T-helper 17 cell (primary cell): ENCODE measurements at regions not wholly inside any gene's neighbourhood (a gene's known extent, or its start where the extent isn't known, plus 50 kb on each side); places are given as distances from the start of the nearest gene placed in this dataset.
"Not testable (repeated sequence)": the region's sequence is repeated elsewhere in the genome, so short reads cannot be mapped to it uniquely, and the experiment has no call there.

Experiments
- ATAC-seq: fragments of 150-1000 bp; cut with Tn5 transposase; 2 replicates; pipeline ENCODE4 v1.10.0; 2021; ENCODE audit warnings: mild to moderate bottlenecking, moderate library complexity
- DNase-seq, 3 donors: peaks; one replicate each; pipeline versions ENCODE4 v3.0.0 to v3.0.0-alpha.2; 2020 to 2021
- H3K9me3 ChIP-seq: one replicate; pipeline ENCODE4 v1.7.0; 2013; ENCODE audit warnings: low read length, mild to moderate bottlenecking; ENCODE audit not compliant: control insufficient read depth, poor library complexity, severe bottlenecking
- H3K27ac Mint-ChIP-seq: one replicate; pipeline ENCODE4 v1.8.0; 2022; ENCODE audit warnings: mild to moderate bottlenecking, moderate library complexity, mixed read lengths
- H3K27me3 Mint-ChIP-seq: one replicate; pipeline ENCODE4 v1.8.0; 2022; ENCODE audit warnings: mixed read lengths
- H3K36me3 Mint-ChIP-seq: one replicate; pipeline ENCODE4 v1.8.0; 2022; ENCODE audit warnings: low read depth, mixed read lengths
- H3K4me1 Mint-ChIP-seq: one replicate; pipeline ENCODE4 v1.8.0; 2022; ENCODE audit warnings: mild to moderate bottlenecking, mixed read lengths
- H3K4me3 Mint-ChIP-seq: one replicate; pipeline ENCODE4 v1.8.0; 2022; ENCODE audit warnings: mild to moderate bottlenecking, moderate library complexity, mixed read lengths

DNA sequence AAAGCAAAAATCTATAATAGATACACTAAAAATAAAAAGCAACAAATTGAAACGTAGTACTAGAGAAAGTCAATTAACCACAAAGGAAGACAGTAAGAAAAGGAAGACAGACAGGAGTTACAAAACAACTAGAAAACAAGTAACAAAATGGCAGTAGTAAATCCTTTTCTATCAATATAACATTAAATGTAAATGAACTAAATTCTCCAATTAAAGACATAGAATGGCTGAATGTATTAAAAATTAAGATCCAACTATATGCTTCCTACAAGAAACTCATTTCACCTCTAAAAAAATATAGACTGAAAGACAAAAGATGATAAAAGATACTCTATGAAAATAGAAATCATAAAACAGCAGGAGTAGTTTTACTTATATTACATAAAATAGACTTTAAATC, 79.1 kb downstream of the CTH start:
- H3K9me3 ChIP-seq, result no peaks in the 10 kb centered on the region
- Mint-ChIP-seq H3K27me3 (peaks cover 16% of the 10 kb centered on the region), H3K36me3 (peaks cover 6% of the 10 kb centered on the region), H3K4me1 (no peaks in the 10 kb centered on the region), H3K4me3 (no peak overlapping the region), H3K27ac (no peak overlapping the region)
- DNase-seq (no peak), ATAC-seq (no peak)

DNA sequence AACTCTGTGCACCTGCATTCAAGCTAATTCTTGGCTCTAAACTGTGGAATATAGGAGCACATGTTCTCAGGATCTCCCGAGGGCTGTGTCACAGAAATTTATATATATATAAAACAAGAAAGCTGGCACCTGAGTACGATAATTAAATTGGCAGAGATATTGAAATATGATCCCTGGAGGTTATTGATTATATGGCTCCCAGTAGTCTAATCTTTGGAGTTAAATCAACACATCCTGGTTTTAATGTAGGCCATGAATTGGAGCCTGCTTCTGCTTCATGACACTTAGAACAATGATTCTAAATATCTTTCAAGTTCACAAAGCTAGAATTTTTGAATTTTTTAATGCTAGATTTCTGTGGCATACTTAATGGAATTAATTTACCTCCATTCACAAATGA, 84.3 kb downstream of the CTH start:
- no peak overlapping the region for H3K4me3 Mint-ChIP-seq
- ATAC-seq, result no peak
- no peaks in the 10 kb centered on the region for H3K36me3 Mint-ChIP-seq
- DNase-seq, result no peak
- no peaks in the 10 kb centered on the region for H3K4me1 Mint-ChIP-seq
- H3K9me3 ChIP-seq, result no peaks in the 10 kb centered on the region
- H3K27ac Mint-ChIP-seq, result no peak overlapping the region
- peaks cover 11% of the 10 kb centered on the region for H3K27me3 Mint-ChIP-seq

DNA sequence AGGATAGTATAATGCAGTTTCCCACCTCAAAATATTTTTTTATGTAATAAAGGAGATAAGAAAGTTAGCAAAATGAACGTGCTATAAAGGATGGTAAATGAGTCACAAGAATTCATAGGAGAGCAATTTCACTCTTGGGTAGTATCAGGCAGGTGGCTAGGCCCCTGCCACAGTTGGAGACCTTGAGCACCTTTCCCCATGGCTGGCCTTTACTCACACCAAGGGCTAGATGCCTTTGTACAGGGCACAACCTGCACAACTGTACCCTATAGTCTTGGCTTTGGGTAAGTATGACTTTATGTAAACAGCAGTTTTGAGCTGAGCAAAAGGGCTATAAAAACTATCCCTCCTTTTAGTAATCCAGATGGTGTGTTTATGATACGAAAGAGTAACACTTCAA, 85.1 kb downstream of the CTH start:
- no peak overlapping the region for H3K4me3 Mint-ChIP-seq
- H3K27ac Mint-ChIP-seq, result no peak overlapping the region
- H3K9me3 ChIP-seq, result no peaks in the 10 kb centered on the region
- H3K36me3 Mint-ChIP-seq, result no peaks in the 10 kb centered on the region
- ATAC-seq (no peak), DNase-seq (no peak)
- H3K27me3 Mint-ChIP-seq, result peaks cover 11% of the 10 kb centered on the region
- H3K4me1 Mint-ChIP-seq, result no peaks in the 10 kb centered on the region

DNA sequence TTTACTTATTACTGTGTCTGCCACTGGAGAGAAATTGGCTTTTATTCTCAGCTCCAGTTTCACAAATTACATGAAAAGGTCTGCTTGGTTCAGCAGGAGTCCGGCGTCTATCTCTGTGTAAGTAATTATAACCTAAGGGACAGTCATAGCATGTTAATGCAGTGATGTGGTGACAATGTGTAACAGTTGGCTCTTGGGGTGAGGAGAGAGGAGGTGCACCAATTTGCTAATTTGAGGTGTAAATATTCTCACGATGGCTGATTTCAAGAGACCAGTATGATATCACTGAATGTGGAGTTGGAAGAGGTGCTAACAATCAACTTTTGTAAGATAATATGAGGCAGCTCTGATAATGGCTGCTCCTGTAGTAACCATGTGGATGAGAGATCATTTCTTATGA, 86.1 kb downstream of the CTH start:
- Mint-ChIP-seq H3K36me3 (no peaks in the 10 kb centered on the region), H3K27ac (no peak overlapping the region), H3K4me1 (no peaks in the 10 kb centered on the region), H3K4me3 (no peak overlapping the region), H3K27me3 (peaks cover 11% of the 10 kb centered on the region)
- ATAC-seq (no peak), DNase-seq (no peak)
- no peaks in the 10 kb centered on the region for H3K9me3 ChIP-seq

DNA sequence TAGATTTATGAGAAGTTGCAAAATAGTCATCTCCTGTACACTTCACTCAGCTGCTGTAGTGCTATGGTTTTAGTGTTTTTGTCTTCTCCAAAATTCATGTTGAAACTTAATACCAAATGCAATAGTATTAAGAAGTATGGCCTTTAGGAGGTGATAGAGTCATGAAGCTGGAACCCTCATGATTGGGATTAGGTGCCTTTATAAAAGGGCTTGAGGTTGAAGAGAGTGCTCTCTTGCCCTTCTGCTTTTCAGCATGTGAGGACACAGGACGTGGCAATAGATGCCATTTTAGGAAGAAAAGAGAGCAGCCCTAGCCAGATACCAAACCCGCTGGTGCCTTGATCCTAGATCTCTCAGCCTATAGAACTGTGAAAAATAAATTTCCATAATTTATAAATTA, 87.6 kb downstream of the CTH start:
- no peaks in the 10 kb centered on the region for H3K4me1 Mint-ChIP-seq
- H3K27me3 Mint-ChIP-seq, result peaks cover 15% of the 10 kb centered on the region
- DNase-seq, result no peak
- H3K27ac Mint-ChIP-seq, result no peak overlapping the region
- no peak overlapping the region for H3K4me3 Mint-ChIP-seq
- ATAC-seq, result no peak
- no peaks in the 10 kb centered on the region for H3K36me3 Mint-ChIP-seq
- no peaks in the 10 kb centered on the region for H3K9me3 ChIP-seq

DNA sequence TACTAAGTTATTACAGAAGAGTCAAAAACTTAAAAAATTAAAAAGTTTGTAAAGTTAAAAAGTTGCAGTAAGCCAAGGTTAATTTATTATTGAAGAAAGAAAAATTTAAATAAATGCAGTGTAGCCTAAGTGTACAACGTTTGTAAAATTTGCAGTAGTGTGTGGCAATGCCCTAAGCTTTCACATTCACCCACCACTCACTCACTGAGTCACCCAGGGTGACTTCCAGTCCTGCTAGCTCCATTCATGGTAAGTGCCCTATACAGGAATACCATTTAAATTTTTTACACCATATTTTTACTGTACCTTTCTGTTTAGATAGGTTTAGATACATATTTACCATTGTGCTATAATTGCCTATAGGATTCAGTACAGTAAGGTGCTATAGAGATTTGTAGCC, 88.6 kb downstream of the CTH start:
- H3K4me1 Mint-ChIP-seq, result no peaks in the 10 kb centered on the region

DNA sequence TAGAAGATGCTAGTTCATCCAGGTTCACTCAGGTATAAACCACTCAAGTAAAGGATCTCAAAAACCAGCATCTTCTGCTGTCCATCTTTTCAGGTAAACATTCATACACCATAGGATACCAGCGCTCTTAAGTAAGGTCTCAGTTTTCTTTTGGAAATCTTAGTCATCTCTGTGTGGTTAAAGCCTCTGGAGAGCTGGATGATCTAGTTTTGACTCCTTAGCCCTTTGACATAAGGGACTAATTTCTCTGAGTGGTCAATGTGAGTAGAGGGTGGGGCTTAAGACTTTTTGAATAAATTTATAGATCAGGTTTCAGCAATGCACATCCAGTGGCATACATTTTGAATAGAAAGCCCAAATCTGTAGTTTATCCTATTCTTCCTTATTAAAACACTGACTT, 92.3 kb downstream of the CTH start:
- DNase-seq (no peak), ATAC-seq (no peak)
- Mint-ChIP-seq H3K36me3 (peaks cover 2% of the 10 kb centered on the region), H3K4me3 (no peak overlapping the region), H3K27ac (no peak overlapping the region), H3K27me3 (peaks cover 22% of the 10 kb centered on the region), H3K4me1 (no peaks in the 10 kb centered on the region)
- no peaks in the 10 kb centered on the region for H3K9me3 ChIP-seq

More for the DNA sequence above, 88.6 kb downstream of the CTH start:
- DNase-seq, result no peak
- no peaks in the 10 kb centered on the region for H3K9me3 ChIP-seq
- ATAC-seq, result no peak
- no peak overlapping the region for H3K27ac Mint-ChIP-seq
- H3K27me3 Mint-ChIP-seq, result peaks cover 18% of the 10 kb centered on the region
- H3K36me3 Mint-ChIP-seq, result no peaks in the 10 kb centered on the region
- no peak overlapping the region for H3K4me3 Mint-ChIP-seq

DNA sequence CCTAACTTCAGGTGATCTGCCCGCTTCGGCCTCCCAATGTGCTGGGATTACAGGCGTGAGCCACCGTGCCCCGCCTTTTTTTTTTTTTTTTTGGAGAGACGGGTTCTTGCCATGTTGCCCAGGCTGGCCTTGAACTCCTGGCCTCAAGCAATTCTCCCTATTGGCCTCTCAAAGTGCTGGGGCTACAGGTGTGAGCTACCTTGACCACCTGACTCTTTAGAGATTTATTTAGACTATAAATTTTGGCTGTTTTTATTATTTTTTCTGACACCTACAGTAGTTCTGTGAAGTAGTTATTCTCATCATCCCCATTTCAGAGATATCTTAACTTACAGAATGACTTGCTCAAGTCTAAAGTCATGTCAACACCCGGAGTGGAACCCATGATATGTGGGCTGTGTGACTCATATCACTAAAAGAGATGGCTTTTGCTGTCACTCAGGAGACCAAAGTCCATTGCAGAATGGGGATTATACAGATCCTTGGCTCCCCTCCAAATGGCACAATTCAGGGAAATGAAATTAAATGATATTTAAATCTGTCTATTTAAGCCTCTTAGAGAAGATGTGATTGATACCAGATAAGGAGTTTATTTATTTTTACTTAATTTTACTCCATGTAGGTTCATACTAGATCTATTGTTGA, 93.2 kb downstream of the CTH start:
- H3K27ac Mint-ChIP-seq, result no peak overlapping the region
- ATAC-seq, result no peak
- DNase-seq, result no peak

DNA sequence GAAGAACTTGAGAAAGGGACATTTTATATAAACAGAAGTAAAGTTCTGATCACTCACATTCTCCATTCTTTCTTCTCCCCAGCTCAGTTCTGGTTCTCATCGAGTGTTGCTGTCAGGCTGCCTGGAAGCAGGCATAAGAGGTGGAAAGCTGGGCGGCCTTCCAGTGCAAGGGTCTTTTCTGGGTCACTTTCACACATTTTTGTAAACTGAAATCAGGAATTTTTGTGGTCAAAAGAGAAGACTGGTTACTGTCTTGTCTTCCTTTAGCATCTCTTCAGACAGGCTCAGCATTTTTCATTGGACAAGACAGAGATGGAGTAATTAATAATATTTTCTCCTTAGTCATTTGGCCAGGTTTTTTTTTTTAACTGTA, 93.7 kb downstream of the CTH start:
- ATAC-seq, result no peak
- peaks cover 23% of the 10 kb centered on the region for H3K27me3 Mint-ChIP-seq
- H3K4me1 Mint-ChIP-seq, result no peaks in the 10 kb centered on the region
- no peak overlapping the region for H3K4me3 Mint-ChIP-seq
- H3K9me3 ChIP-seq, result no peaks in the 10 kb centered on the region
- H3K27ac Mint-ChIP-seq, result no peak overlapping the region
- DNase-seq, result no peak
- peaks cover 2% of the 10 kb centered on the region for H3K36me3 Mint-ChIP-seq

More for the DNA sequence above, 93.2 kb downstream of the CTH start:
- no peaks in the 10 kb centered on the region for H3K9me3 ChIP-seq
- H3K27me3 Mint-ChIP-seq, result peaks cover 22% of the 10 kb centered on the region
- peaks cover 2% of the 10 kb centered on the region for H3K36me3 Mint-ChIP-seq
- no peaks in the 10 kb centered on the region for H3K4me1 Mint-ChIP-seq
- H3K4me3 Mint-ChIP-seq, result no peak overlapping the region

DNA sequence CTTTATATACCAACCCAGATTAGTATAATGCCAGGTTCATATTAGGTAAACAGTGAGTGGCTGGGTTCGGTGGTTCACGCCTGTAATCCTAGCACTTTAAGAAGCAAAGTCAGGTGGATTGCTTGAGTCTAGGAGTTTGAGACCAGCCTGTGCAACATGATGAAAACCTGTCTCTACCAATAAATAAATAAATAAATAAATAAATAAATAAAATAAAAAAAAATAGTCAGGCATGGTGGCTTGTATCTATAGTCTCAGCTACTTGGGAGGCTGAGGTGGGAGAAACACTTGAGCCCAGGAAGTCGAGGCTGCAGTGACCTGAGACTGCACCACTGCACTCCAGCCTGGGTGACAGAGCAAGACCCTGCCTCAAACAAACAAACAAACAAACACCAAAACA, 96.9 kb downstream of the CTH start:
- not testable (repeated sequence) for H3K9me3 ChIP-seq, H3K27ac Mint-ChIP-seq, H3K4me3 Mint-ChIP-seq, ATAC-seq, H3K36me3 Mint-ChIP-seq, DNase-seq, H3K4me1 Mint-ChIP-seq
- H3K27me3 Mint-ChIP-seq, result peaks cover 36% of the 10 kb centered on the region

DNA sequence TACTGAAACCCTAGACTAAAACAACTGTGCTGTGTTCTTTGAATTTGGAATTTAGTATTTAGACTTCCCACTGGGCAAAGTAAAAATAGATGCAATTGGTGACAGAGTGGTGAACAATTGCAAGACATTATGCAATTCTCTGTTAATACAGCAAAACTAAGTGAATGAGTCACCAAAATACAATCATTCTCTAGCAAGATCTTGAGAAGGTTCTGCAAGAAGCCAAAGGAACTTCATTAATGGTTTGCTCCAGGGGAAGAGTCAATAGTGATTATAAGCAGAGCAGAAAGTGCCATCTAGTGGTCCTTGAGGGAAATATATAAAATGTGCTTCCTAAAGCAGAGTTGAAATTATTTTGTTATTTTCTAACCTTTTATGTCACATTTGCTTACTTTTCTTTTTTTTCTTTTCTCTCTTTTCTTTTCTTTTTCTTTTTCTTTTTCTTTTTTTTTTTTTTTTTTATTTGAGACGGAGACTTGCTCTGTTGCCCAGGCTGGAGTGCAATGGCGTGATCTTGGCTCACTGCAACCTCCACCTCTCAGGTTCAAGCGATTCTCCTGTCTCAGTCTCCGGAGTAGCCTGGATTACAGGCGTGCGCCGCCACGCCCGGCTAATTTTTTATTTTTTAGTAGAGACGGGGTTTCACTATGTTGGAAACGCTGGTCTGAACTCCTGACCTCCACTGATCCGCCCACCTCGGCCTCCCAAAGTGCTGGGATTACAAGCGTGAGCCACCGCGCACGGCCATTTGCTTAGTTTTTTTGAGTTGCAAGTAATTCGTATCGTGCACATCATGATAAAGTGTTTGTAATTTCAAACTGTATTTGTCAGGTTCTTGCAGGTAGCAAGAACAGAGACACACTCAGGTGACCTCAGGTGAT, 99.2 kb downstream of the CTH start:
- no peak overlapping the region for H3K4me3 Mint-ChIP-seq
- no peak overlapping the region for H3K27ac Mint-ChIP-seq
- H3K36me3 Mint-ChIP-seq, result peaks cover 2% of the 10 kb centered on the region
- DNase-seq (no peak), ATAC-seq (peak; percentile 73)
- peaks cover 30% of the 10 kb centered on the region for H3K27me3 Mint-ChIP-seq
- no peaks in the 10 kb centered on the region for H3K9me3 ChIP-seq
- no peaks in the 10 kb centered on the region for H3K4me1 Mint-ChIP-seq

DNA sequence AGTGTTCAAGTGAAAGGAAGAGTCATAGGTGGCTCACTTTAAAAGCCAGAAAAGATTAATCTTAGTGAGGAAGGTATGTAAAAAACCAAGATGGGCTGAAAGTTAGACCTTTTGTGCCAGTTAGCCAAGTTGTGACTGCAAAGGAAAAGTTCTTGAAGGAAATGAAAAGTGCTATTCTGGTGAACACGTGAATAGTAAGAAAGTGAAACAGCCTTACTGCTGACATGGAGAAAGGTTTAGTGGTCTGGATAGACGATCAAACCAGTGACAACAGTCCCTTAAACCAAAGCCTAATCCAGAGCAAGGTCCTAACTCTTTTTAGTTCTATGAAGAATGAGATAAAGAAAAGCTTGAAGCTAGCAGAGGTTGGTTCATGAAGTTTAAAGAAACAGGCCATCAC, 106.4 kb downstream of the CTH start:
- ATAC-seq (no peak), DNase-seq (no peak)
- peaks cover 11% of the 10 kb centered on the region for H3K4me1 Mint-ChIP-seq
- peaks cover 2% of the 10 kb centered on the region for H3K36me3 Mint-ChIP-seq
- H3K27me3 Mint-ChIP-seq, result no peaks in the 10 kb centered on the region
- H3K27ac Mint-ChIP-seq, result peak overlapping the region; percentile 39
- H3K4me3 Mint-ChIP-seq, result no peak overlapping the region
- H3K9me3 ChIP-seq, result no peaks in the 10 kb centered on the region

DNA sequence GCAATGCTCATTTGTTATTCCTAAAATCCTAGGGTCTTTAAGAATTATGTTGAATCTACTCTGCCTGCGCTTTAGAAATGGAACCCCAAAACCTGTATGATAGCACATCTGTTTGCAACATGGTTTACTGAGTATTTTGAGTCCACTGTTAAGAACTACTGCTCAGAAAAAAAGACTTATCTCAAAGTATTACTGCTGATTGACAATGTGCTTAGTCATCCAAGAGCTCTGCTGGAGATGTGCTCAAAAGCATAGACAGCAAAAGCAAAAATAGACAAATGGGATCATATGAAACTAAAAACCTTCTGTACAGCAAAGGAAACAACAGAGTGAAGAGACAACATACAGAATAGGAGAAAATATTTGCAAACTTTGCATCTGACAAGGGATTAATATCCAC, 107.0 kb downstream of the CTH start:
- Mint-ChIP-seq H3K36me3 (peaks cover 4% of the 10 kb centered on the region), H3K27ac (peak overlapping the region; percentile 39)

More for the DNA sequence above, 107.0 kb downstream of the CTH start:
- no peak for ATAC-seq
- H3K9me3 ChIP-seq, result no peaks in the 10 kb centered on the region
- Mint-ChIP-seq H3K27me3 (peaks cover 5% of the 10 kb centered on the region), H3K4me3 (no peak overlapping the region), H3K4me1 (peaks cover 11% of the 10 kb centered on the region)
- no peak for DNase-seq
